Keratinocyte (primary cell): ENCODE measurements at regions not wholly inside any gene's neighbourhood (a gene's known extent, or its start where the extent isn't known, plus 50 kb on each side); places are given as distances from the start of the nearest gene placed in this dataset.

Experiments used
- DNase-seq: peaks from one replicate; pipeline ENCODE4 v3.0.0-alpha.2; 2011; ENCODE audit warnings: low read depth, missing footprints, low spot score
- FAIRE-seq: peaks from 2 replicates; lab custom pipeline; 2011; peaks lifted over from hg19 to GRCh38; lab: Jason Lieb, UNC
- H2AFZ ChIP-seq: 2 replicates; pipeline ENCODE4 v1.6.0; 2012; ENCODE audit warnings: low read length, control low read depth, inconsistent platforms; ENCODE audit not compliant: control insufficient read depth
- H3K27ac ChIP-seq: 2 replicates; pipeline ENCODE4 v1.5.1; 2011; ENCODE audit warnings: low read length; ENCODE audit not compliant: control insufficient read depth, insufficient read depth
- H3K27me3 ChIP-seq: 3 replicates; pipeline ENCODE4 v1.6.0; 2011; ENCODE audit warnings: low read length; ENCODE audit not compliant: control insufficient read depth, insufficient read depth; ENCODE audit errors: extremely low read depth
- H3K36me3 ChIP-seq, 2 experiments: 2 replicates in 1 of 2; 3 replicates in 1 of 2; pipeline ENCODE4 v1.5.1; 2011; ENCODE audit warnings: low read length in 2 of 2, mild to moderate bottlenecking in 1 of 2; ENCODE audit not compliant: control insufficient read depth in 2 of 2, insufficient read depth in 2 of 2; ENCODE audit errors: extremely low read depth in 1 of 2
- H3K4me1 ChIP-seq: 3 replicates; pipeline ENCODE4 v1.5.1; 2011; ENCODE audit warnings: low read length; ENCODE audit not compliant: control insufficient read depth, insufficient read depth; ENCODE audit errors: extremely low read depth
- H3K4me2 ChIP-seq: 3 replicates; pipeline ENCODE4 v1.6.0; 2011; ENCODE audit warnings: low read depth, low read length; ENCODE audit not compliant: control insufficient read depth, insufficient read depth; ENCODE audit errors: extremely low read depth
- H3K4me3 ChIP-seq, 3 experiments: fragments of 200-600 bp in 1 of 3; sonication (generic) in 1 of 3; 2 replicates in 2 of 3; 3 replicates in 1 of 3; pipeline ENCODE4 v1.5.1; 2011 to 2016; ENCODE audit warnings: low read length in 3 of 3, mild to moderate bottlenecking in 3 of 3, control low read depth in 2 of 3, inconsistent platforms in 1 of 3, low read depth in 1 of 3, mixed read lengths in 1 of 3, mixed run types in 1 of 3, moderate library complexity in 1 of 3; ENCODE audit not compliant: control insufficient read depth in 2 of 3, insufficient read depth in 2 of 3; ENCODE audit errors: extremely low read depth in 1 of 3
- H3K79me2 ChIP-seq: 2 replicates; pipeline ENCODE4 v1.6.0; 2012; ENCODE audit warnings: low read length; ENCODE audit not compliant: control insufficient read depth, insufficient read depth
- H3K9ac ChIP-seq: 3 replicates; pipeline ENCODE4 v1.6.0; 2011; ENCODE audit warnings: low read length; ENCODE audit not compliant: control insufficient read depth, insufficient read depth; ENCODE audit errors: extremely low read depth
- H3K9me1 ChIP-seq: 3 replicates; pipeline ENCODE4 v1.6.0; 2011; ENCODE audit warnings: low read length; ENCODE audit not compliant: control insufficient read depth, insufficient read depth; ENCODE audit errors: extremely low read depth
- H3K9me3 ChIP-seq: 2 replicates; pipeline ENCODE4 v1.5.1; 2012; ENCODE audit warnings: low read depth, low read length; ENCODE audit not compliant: control insufficient read depth
- H4K20me1 ChIP-seq: 3 replicates; pipeline ENCODE4 v1.6.0; 2011; ENCODE audit warnings: low read length; ENCODE audit not compliant: control insufficient read depth, insufficient read depth; ENCODE audit errors: extremely low read depth
- CTCF ChIP-seq, 3 experiments: IDR thresholded peaks in 1 of 3; conservative IDR thresholded peaks in 1 of 3; optimal IDR thresholded peaks in 1 of 3; 2 replicates in 2 of 3; 3 replicates in 1 of 3; pipeline versions ENCODE3 to v1.5.1; 2011; ENCODE audit warnings: low read length in 3 of 3, mild to moderate bottlenecking in 3 of 3, moderate library complexity in 2 of 3, control low read depth in 1 of 3, inconsistent platforms in 1 of 3; ENCODE audit not compliant: insufficient read depth in 2 of 3; ENCODE audit errors: extremely low read depth in 1 of 3
- EZH2 ChIP-seq: IDR thresholded peaks from one replicate; pipeline ENCODE4 v1.6.1; 2012; ENCODE audit warnings: inconsistent platforms, mild to moderate bottlenecking, low read length, moderate library complexity
- dilution Hi-C: fragments of 300-500 bp; cut with MboI; formaldehyde crosslinking; loops from one replicate; pipeline ENCODE4 v1.7.0; 2020; ENCODE audit warnings: low sequenced_read_pairs; ENCODE audit not compliant: extremely low pct_ligation_motif_present

- peaks cover 15% of the 10 kb centered on the region for H3K27me3 ChIP-seq
- H3K4me3 ChIP-seq = no peak overlapping the region
- H3K9me3 ChIP-seq = no peaks in the 10 kb centered on the region
- no peaks in the 10 kb centered on the region for H3K79me2 ChIP-seq
- no peaks in the 10 kb centered on the region for H3K9me1 ChIP-seq
- no peaks in the 10 kb centered on the region for H4K20me1 ChIP-seq
- H3K27ac ChIP-seq = no peak overlapping the region
- no peaks in the 10 kb centered on the region for H3K4me1 ChIP-seq
- dilution Hi-C loops = no loop called here
- DNase-seq (no peak), FAIRE-seq (no peak)
- H3K4me2 ChIP-seq = no peak overlapping the region
- H3K36me3 ChIP-seq = no peaks in the 10 kb centered on the region
- TF ChIP-seq EZH2 (no peak), CTCF (optimal IDR thresholded peaks at IDR 0.05 in 1 of 3, IDR thresholded peaks at IDR 0.05 in 1 of 3, conservative IDR thresholded peaks at IDR 0.05 in 1 of 3; ENCODE audit: extremely low read depth in 1 of 3, insufficient read depth in 2 of 3, low read length in 3 of 3) (no peak)
- no peak overlapping the region for H2AFZ ChIP-seq
- H3K9ac ChIP-seq = no peak overlapping the region
These were observed 195.4 kb upstream of the LHX5 start for GRCh38 chr12:113667095-113667494.

GRCh38 chr12:113666223-113666622 is 194.6 kb upstream of the LHX5 start:
- Histone ChIP-seq H3K4me3 (no peak overlapping the region), H3K4me1 (no peaks in the 10 kb centered on the region)

More at GRCh38 chr12:113666223-113666622, 194.6 kb upstream of the LHX5 start:
- Histone ChIP-seq H3K4me2 (no peak overlapping the region), H3K79me2 (no peaks in the 10 kb centered on the region), H3K9me1 (no peaks in the 10 kb centered on the region), H3K36me3 (no peaks in the 10 kb centered on the region), H3K27ac (no peak overlapping the region), H3K9me3 (no peaks in the 10 kb centered on the region), H3K9ac (no peak overlapping the region), H2AFZ (no peak overlapping the region), H4K20me1 (no peaks in the 10 kb centered on the region), H3K27me3 (peaks cover 15% of the 10 kb centered on the region)
- DNase-seq = no peak
- no peak for FAIRE-seq
- dilution Hi-C loops = no loop called here
- no peak for TF ChIP-seq EZH2
- TF ChIP-seq CTCF (optimal IDR thresholded peaks at IDR 0.05 in 1 of 3, IDR thresholded peaks at IDR 0.05 in 1 of 3, conservative IDR thresholded peaks at IDR 0.05 in 1 of 3; ENCODE audit: extremely low read depth in 1 of 3, insufficient read depth in 2 of 3, low read length in 3 of 3) = no peak
